Activated CD8-positive, alpha-beta memory T cell treated with anti-CD3 and anti-CD28 coated beads for 48 hours (primary cell): ENCODE measurements at regions not wholly inside any gene's neighbourhood (a gene's known extent, or its start where the extent isn't known, plus 50 kb on each side); places are given as distances from the start of the nearest gene placed in this dataset.
"Not testable (repeated sequence)": the region's sequence is repeated elsewhere in the genome, so short reads cannot be mapped to it uniquely, and the experiment has no call there.

ENCODE experiments used
- DNase-seq, 3 experiments: peaks; one replicate each; pipeline ENCODE4 v3.0.0-alpha.2; 2020; ENCODE audit warnings: low read depth in 2 of 3, low spot score in 2 of 3

- no peak for DNase-seq
Observed at GRCh38 chr14:55845963-55846825, 266.2 kb downstream of the KTN1 start.

GRCh38 chr14:55846826-55847446, 266.9 kb downstream of the KTN1 start:
- no peak for DNase-seq

GRCh38 chr14:55847766-55848165, 267.8 kb downstream of the KTN1 start:
- DNase-seq = no peak

- DNase-seq = no peak
Observed at GRCh38 chr14:55848964-55849363, 269.0 kb downstream of the KTN1 start.

- no peak for DNase-seq
Observed at GRCh38 chr14:55849833-55850232, 268.4 kb upstream of the PELI2 start.

- no peak for DNase-seq
Observed at GRCh38 chr14:55850825-55851241, 267.4 kb upstream of the PELI2 start.

GRCh38 chr14:55851301-55851700, 266.9 kb upstream of the PELI2 start:
- no peak for DNase-seq

- no peak for DNase-seq
Observed at GRCh38 chr14:55851961-55852360, 266.2 kb upstream of the PELI2 start.

GRCh38 chr14:55855751-55856150, 262.5 kb upstream of the PELI2 start:
- no peak for DNase-seq

- no peak for DNase-seq
Observed at GRCh38 chr14:55858604-55859003, 259.6 kb upstream of the PELI2 start.

- not testable (repeated sequence) for DNase-seq
Observed at GRCh38 chr14:55861561-55861960, 256.6 kb upstream of the PELI2 start.

GRCh38 chr14:55864890-55865655, 253.1 kb upstream of the PELI2 start:
- DNase-seq = no peak

- no peak for DNase-seq
Observed at GRCh38 chr14:55867311-55867710, 250.9 kb upstream of the PELI2 start.

- no peak for DNase-seq
Observed at GRCh38 chr14:55867719-55868118, 250.5 kb upstream of the PELI2 start.

- DNase-seq = no peak
Observed at GRCh38 chr14:55869397-55870049, 248.7 kb upstream of the PELI2 start.

GRCh38 chr14:55873169-55873568, 245.0 kb upstream of the PELI2 start:
- DNase-seq = no peak

GRCh38 chr14:55874785-55875184, 243.4 kb upstream of the PELI2 start:
- no peak for DNase-seq

GRCh38 chr14:55877942-55878341, 240.3 kb upstream of the PELI2 start:
- DNase-seq = no peak

GRCh38 chr14:55881577-55882241, 236.5 kb upstream of the PELI2 start:
- no peak for DNase-seq

GRCh38 chr14:55884819-55885218, 233.4 kb upstream of the PELI2 start:
- DNase-seq = no peak

- DNase-seq = no peak
Observed at GRCh38 chr14:55889124-55889523, 229.1 kb upstream of the PELI2 start.
